SK-N-SH (cell line): ENCODE measurements at regions not wholly inside any gene's neighbourhood (a gene's known extent, or its start where the extent isn't known, plus 50 kb on each side); places are given as distances from the start of the nearest gene placed in this dataset.

ENCODE experiments used
- CTCF ChIA-PET: fragments of 300-600, 350-600 bp; formaldehyde crosslinking; extraction: SDS; loops from one replicate; lab custom pipeline; 2021; lab: Yijun Ruan, JAX
- POLR2A ChIA-PET: fragments of 350-600 bp; sonication (Branson Sonifier 250); formaldehyde crosslinking; extraction: SDS; loops from one replicate; lab custom pipeline; 2020; ENCODE audit warnings: antibody characterized with exemption, inconsistent platforms; lab: Yijun Ruan, JAX
- DNase-seq: peaks from one replicate; pipeline ENCODE4 v3.0.0; 2012
- H2AFZ ChIP-seq: fragments of 200-600 bp; sonication (generic); 2 replicates; pipeline ENCODE4 v1.8.1; 2016; ENCODE audit warnings: antibody characterized with exemption, mild to moderate bottlenecking, low read depth
- H3F3A ChIP-seq: fragments of 200-600 bp; sonication (generic); replicated peaks from 2 replicates; pipeline ENCODE3; 2016; ENCODE audit warnings: antibody characterized with exemption, mild to moderate bottlenecking; ENCODE audit not compliant: insufficient read depth
- H3K27ac ChIP-seq, 2 experiments: fragments of 200-500 bp in 1 of 2; fragments of 200-600 bp in 1 of 2; sonication (Bioruptor generic) in 1 of 2; sonication (generic), shearing (Covaris generic) in 1 of 2; 2 replicates each; pipeline versions ENCODE4 v1.5.1 to v1.6.1; 2014 to 2016; ENCODE audit warnings: low read depth in 2 of 2, inconsistent platforms in 1 of 2, low read length in 1 of 2, mild to moderate bottlenecking in 1 of 2, mixed read lengths in 1 of 2
- H3K27me3 ChIP-seq: fragments of 200-600 bp; sonication (generic), shearing (Covaris generic); 2 replicates; pipeline ENCODE4 v1.6.1; 2016; ENCODE audit warnings: mixed run types; ENCODE audit not compliant: insufficient read depth
- H3K36me3 ChIP-seq, 2 experiments: fragments of 200-500 bp in 1 of 2; fragments of 200-600 bp in 1 of 2; sonication (Bioruptor generic) in 1 of 2; sonication (generic) in 1 of 2; replicated peaks in 1 of 2; 2 replicates each; pipeline versions ENCODE3 to v1.5.1; 2014 to 2016; ENCODE audit warnings: low read length in 1 of 2, mild to moderate bottlenecking in 1 of 2; ENCODE audit not compliant: insufficient read depth in 2 of 2, control insufficient read depth in 1 of 2
- H3K4me1 ChIP-seq, 2 experiments: fragments of 200-500 bp in 1 of 2; fragments of 200-600 bp in 1 of 2; sonication (Bioruptor generic) in 1 of 2; sonication (generic), shearing (Covaris generic) in 1 of 2; 2 replicates each; pipeline versions ENCODE4 v1.5.1 to v1.6.1; 2014 to 2016; ENCODE audit warnings: low read depth in 1 of 2, low read length in 1 of 2, mixed run types in 1 of 2; ENCODE audit not compliant: insufficient read depth in 2 of 2, control insufficient read depth in 1 of 2
- H3K4me2 ChIP-seq: fragments of 200-600 bp; sonication (generic), shearing (Covaris generic); 2 replicates; pipeline ENCODE4 v1.6.1; 2017; ENCODE audit warnings: mixed run types
- H3K4me3 ChIP-seq, 2 experiments: fragments of 200-500 bp in 1 of 2; fragments of 200-600 bp in 1 of 2; sonication (Bioruptor generic) in 1 of 2; sonication (generic), shearing (Covaris generic) in 1 of 2; 2 replicates each; pipeline versions ENCODE4 v1.5.1 to v1.8.1; 2014 to 2016; ENCODE audit warnings: low read depth in 2 of 2, inconsistent platforms in 1 of 2, low read length in 1 of 2, mild to moderate bottlenecking in 1 of 2, mixed read lengths in 1 of 2, moderate library complexity in 1 of 2
- H3K79me2 ChIP-seq: fragments of 200-600 bp; sonication (generic); 2 replicates; pipeline ENCODE4 v1.8.1; 2017; ENCODE audit warnings: mild to moderate bottlenecking; ENCODE audit not compliant: insufficient read depth
- H3K9ac ChIP-seq: fragments of 200-600 bp; sonication (generic); 2 replicates; pipeline ENCODE4 v1.6.1; 2017; ENCODE audit warnings: mixed run types
- H3K9me2 ChIP-seq: fragments of 200-600 bp; sonication (generic); 2 replicates; pipeline ENCODE4 v1.6.1; 2017; ENCODE audit warnings: mixed run types
- H3K9me3 ChIP-seq: fragments of 200-600 bp; sonication (generic); 2 replicates; pipeline ENCODE4 v1.6.1; 2017; ENCODE audit warnings: mixed run types, mild to moderate bottlenecking, moderate library complexity
- H4K20me1 ChIP-seq: fragments of 200-600 bp; sonication (generic); 2 replicates; pipeline ENCODE4 v1.6.1; 2017; ENCODE audit warnings: mild to moderate bottlenecking, mixed run types; ENCODE audit not compliant: insufficient read depth
- ELF1 ChIP-seq: IDR thresholded peaks from 2 replicates; pipeline ENCODE4 v1.4.0; 2012
- FOSL2 ChIP-seq: IDR thresholded peaks from 2 replicates; pipeline ENCODE4 v1.4.0; 2012; ENCODE audit warnings: low read depth, mild to moderate bottlenecking, moderate library complexity, borderline replicate concordance
- FOXJ3 ChIP-seq: sonication (generic); formaldehyde crosslinking; IDR thresholded peaks from 2 replicates; pipeline ENCODE4 v1.5.1; 2020; ENCODE audit warnings: mild to moderate bottlenecking, missing genetic modification reagents
- FOXM1 ChIP-seq: IDR thresholded peaks from 2 replicates; pipeline ENCODE4 v1.4.0; 2012; ENCODE audit warnings: low read depth, mild to moderate bottlenecking
- GABPA ChIP-seq: IDR thresholded peaks from 2 replicates; pipeline ENCODE4 v1.4.0; 2012; ENCODE audit warnings: low read depth, mild to moderate bottlenecking
- JUND ChIP-seq: IDR thresholded peaks from 2 replicates; pipeline ENCODE4 v1.4.0; 2012
- MEF2A ChIP-seq: IDR thresholded peaks from 2 replicates; pipeline ENCODE4 v1.4.0; 2012; ENCODE audit warnings: low read depth, borderline replicate concordance
- NFIC ChIP-seq: IDR thresholded peaks from 2 replicates; pipeline ENCODE4 v1.4.0; 2012; ENCODE audit warnings: borderline replicate concordance
- POLR2AphosphoS5 ChIP-seq: IDR thresholded peaks from 2 replicates; pipeline ENCODE4 v1.6.1; 2012; ENCODE audit warnings: low read depth, low read length
- RAD21 ChIP-seq: IDR thresholded peaks from 2 replicates; pipeline ENCODE4 v1.6.1; 2012; ENCODE audit warnings: mild to moderate bottlenecking, low read length
- RCOR1 ChIP-seq: fragments of 150-350 bp; IDR thresholded peaks from 2 replicates; pipeline ENCODE4 v1.6.1; 2017; ENCODE audit warnings: antibody characterized with exemption, low read length
- REST ChIP-seq: IDR thresholded peaks from 2 replicates; pipeline ENCODE4 v1.6.1; 2012; ENCODE audit warnings: mild to moderate bottlenecking, low read depth, low read length, moderate library complexity
- SMC3 ChIP-seq: IDR thresholded peaks from 2 replicates; pipeline ENCODE4 v1.6.1; 2012; ENCODE audit warnings: low read depth, low read length, improper control_type of control experiment
- TCF12 ChIP-seq: IDR thresholded peaks from 2 replicates; pipeline ENCODE4 v1.4.0; 2012
- ZBTB33 ChIP-seq: IDR thresholded peaks from 2 replicates; pipeline ENCODE4 v1.4.0; 2012; ENCODE audit warnings: low read depth, borderline replicate concordance
- WGBS: methylation state at CpG from one replicate; pipeline ENCODE4 v1.1.6; 2017; ENCODE audit warnings: low lambda C conversion rate; 5-methylcytosine and 5-hydroxymethylcytosine counted together
- TF ChIP-seq, protein P1 (sequence below): fragments of 150-350 bp; IDR thresholded peaks from 2 replicates; pipeline ENCODE4 v1.6.1; 2016; ENCODE audit warnings: mild to moderate bottlenecking, low read depth, low read length
- TF ChIP-seq, protein P2 (sequence below): IDR thresholded peaks from 2 replicates; pipeline ENCODE4 v1.4.0; 2012; ENCODE audit warnings: low read depth, borderline replicate concordance

DNA sequence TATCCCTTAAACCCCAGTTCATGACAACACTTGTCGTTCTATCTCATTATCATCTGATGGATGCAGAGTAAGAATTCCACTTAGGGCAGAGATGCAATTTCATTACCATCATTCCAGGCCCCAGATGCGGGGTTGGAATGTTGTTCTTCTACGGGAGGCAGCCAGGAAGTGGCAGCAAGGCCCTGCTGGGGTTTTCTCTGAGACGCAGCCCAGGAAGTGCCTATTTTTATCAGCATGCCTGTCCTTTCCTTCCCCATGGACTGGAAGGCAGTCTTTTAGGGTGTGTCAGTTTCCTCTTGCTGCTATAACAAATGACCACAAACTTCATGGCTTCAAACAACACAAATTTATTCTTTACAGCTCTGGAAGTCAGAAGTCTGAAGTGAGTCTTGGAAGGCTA is 246.6 kb upstream of the DYNLRB2 start (continued):
- no peak for TF ChIP-seq REST
- TF ChIP-seq, all 33 proteins: peak for 0

DNA sequence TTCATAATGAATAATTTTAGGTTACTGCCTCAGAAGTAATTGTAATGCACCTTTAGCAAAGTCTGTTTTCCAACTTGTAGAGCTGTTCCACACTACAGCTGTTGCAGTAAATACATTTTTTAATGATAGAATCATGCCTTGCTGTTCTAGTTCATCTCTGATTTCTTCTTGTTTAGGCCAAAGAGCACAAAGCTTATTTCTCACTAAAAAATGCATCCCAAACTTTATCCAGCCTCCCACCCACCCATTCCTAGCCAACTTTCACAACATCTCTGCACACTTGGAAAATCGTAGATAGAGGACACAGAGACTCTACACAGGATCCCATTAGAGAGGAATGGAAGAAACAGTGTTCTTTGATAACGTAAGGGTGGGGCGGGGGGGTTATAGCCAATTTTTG is 252.2 kb upstream of the DYNLRB2 start:
- DNase-seq, result no peak
- H4K20me1 ChIP-seq, result no peaks in the 10 kb centered on the region
- no peaks in the 10 kb centered on the region for H3K36me3 ChIP-seq
- ChIA-PET POLR2A (no interaction called here), CTCF (no interaction called here)
- 38% methylated on average over 3 of the region's 3 CpGs for WGBS
- H3K4me1 ChIP-seq, result no peaks in the 10 kb centered on the region
- H2AFZ ChIP-seq, result no peak overlapping the region
- no peak overlapping the region for H3K9ac ChIP-seq
- no peak overlapping the region for H3K4me3 ChIP-seq
- no peaks in the 10 kb centered on the region for H3K9me3 ChIP-seq
- no peak overlapping the region for H3K4me2 ChIP-seq
- H3K9me2 ChIP-seq, result no peaks in the 10 kb centered on the region
- H3K27ac ChIP-seq, result no peak overlapping the region
- H3K79me2 ChIP-seq, result no peaks in the 10 kb centered on the region
- no peaks in the 10 kb centered on the region for H3K27me3 ChIP-seq
- TF ChIP-seq FOXM1, result no peak
- TF ChIP-seq FOSL2, result no peak
- TF ChIP-seq, protein P1, sequence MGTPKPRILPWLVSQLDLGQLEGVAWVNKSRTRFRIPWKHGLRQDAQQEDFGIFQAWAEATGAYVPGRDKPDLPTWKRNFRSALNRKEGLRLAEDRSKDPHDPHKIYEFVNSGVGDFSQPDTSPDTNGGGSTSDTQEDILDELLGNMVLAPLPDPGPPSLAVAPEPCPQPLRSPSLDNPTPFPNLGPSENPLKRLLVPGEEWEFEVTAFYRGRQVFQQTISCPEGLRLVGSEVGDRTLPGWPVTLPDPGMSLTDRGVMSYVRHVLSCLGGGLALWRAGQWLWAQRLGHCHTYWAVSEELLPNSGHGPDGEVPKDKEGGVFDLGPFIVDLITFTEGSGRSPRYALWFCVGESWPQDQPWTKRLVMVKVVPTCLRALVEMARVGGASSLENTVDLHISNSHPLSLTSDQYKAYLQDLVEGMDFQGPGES, result no peak
- no peak for TF ChIP-seq SMC3
- TF ChIP-seq JUND, result no peak
- TF ChIP-seq, protein P2, sequence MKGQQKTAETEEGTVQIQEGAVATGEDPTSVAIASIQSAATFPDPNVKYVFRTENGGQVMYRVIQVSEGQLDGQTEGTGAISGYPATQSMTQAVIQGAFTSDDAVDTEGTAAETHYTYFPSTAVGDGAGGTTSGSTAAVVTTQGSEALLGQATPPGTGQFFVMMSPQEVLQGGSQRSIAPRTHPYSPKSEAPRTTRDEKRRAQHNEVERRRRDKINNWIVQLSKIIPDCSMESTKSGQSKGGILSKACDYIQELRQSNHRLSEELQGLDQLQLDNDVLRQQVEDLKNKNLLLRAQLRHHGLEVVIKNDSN, result no peak
- no peak for TF ChIP-seq MEF2A
- TF ChIP-seq ELF1, result no peak
- no peak for TF ChIP-seq NFIC
- TF ChIP-seq FOXJ3 (CRISPR knock-in tag), result no peak
- TF ChIP-seq RAD21, result no peak
- TF ChIP-seq TCF12, result no peak
- H3F3A ChIP-seq, result no peaks in the 10 kb centered on the region

DNA sequence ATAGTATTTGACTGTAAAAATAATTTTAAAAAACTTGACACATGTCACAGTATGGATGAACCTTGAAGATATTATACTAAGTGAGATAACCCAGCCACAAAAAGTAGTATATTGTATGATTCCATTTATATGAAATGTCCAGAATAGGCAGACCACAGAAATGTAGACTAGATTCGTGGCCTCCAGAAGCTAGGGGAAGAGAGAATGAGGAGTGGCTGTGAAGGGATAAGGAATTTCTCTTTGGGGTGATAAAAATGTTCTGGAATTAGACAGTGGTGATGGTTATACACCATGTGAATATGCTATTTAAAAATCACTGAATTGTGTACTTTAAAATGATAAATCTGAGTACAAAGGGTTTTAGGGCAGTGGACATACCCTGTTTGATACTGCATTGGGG is 253.1 kb upstream of the DYNLRB2 start:
- Histone ChIP-seq H3K9ac (no peak overlapping the region), H3K4me1 (no peaks in the 10 kb centered on the region), H3K36me3 (no peaks in the 10 kb centered on the region), H3K4me3 (no peak overlapping the region), H4K20me1 (no peaks in the 10 kb centered on the region), H3K27ac (no peak overlapping the region), H3K27me3 (no peaks in the 10 kb centered on the region), H3K4me2 (no peak overlapping the region), H3K9me3 (no peaks in the 10 kb centered on the region), H2AFZ (no peak overlapping the region), H3K79me2 (no peaks in the 10 kb centered on the region), H3K9me2 (no peaks in the 10 kb centered on the region), H3F3A (no peaks in the 10 kb centered on the region)
- CTCF ChIA-PET, result no interaction called here
- no peak for DNase-seq
- POLR2A ChIA-PET, result no interaction called here
- WGBS, result 7% methylated on average over 1 of the region's 1 CpG
- no peak for TF ChIP-seq POLR2AphosphoS5
- no peak for TF ChIP-seq FOXJ3 (CRISPR knock-in tag)
- TF ChIP-seq GABPA, result no peak
- TF ChIP-seq RCOR1, result no peak
- TF ChIP-seq ZBTB33, result no peak
